ENCODE measurements at regions not wholly inside any gene's neighbourhood (a gene's known extent, or its start where the extent isn't known, plus 50 kb on each side); places are given as distances from the start of the nearest gene placed in this dataset.

GRCh38 chr1:228884615-228885566 lies 149.6 kb downstream of the RHOU start (continued):
- TF ChIP-seq MEF2D (CRISPR knock-in tag; IDR thresholded peaks at IDR 0.05) (peak; percentile 54; the same call in 1 of the 2 replicates), HMG20A (CRISPR knock-in tag; IDR thresholded peaks at IDR 0.05; ENCODE audit: borderline replicate concordance) (peak; percentile 82), ZNF567 (CRISPR knock-in tag; IDR thresholded peaks at IDR 0.05; ENCODE audit: borderline replicate concordance) (no peak), FOXJ3 (CRISPR knock-in tag; IDR thresholded peaks at IDR 0.05; ENCODE audit: borderline replicate concordance) (peak; percentile 87), ARNT2 (CRISPR knock-in tag; IDR thresholded peaks at IDR 0.05; ENCODE audit: low read depth) (no peak), ZNF460 (CRISPR knock-in tag; IDR thresholded peaks at IDR 0.05; ENCODE audit: borderline replicate concordance) (no peak), ZNF552 (CRISPR knock-in tag; IDR thresholded peaks at IDR 0.05; ENCODE audit: borderline replicate concordance) (no peak), PHF20 (CRISPR knock-in tag; IDR thresholded peaks at IDR 0.05) (no peak), SP140L (CRISPR knock-in tag; IDR thresholded peaks at IDR 0.05; ENCODE audit: borderline replicate concordance) (no peak), SRSF9 (IDR thresholded peaks at IDR 0.05; ENCODE audit: borderline replicate concordance, insufficient read depth, low read depth, low read length, poor library complexity, severe bottlenecking) (no peak), HNRNPUL1 (IDR thresholded peaks at IDR 0.05; ENCODE audit: low read depth, low read length) (no peak), NR2F6 (IDR thresholded peaks at IDR 0.05) (peak; percentile 68; the same call in 1 of the 2 replicates), NR2F6 (CRISPR knock-in tag; IDR thresholded peaks at IDR 0.05) (peak; percentile 64; the same call in 1 of the 2 replicates), THRA (CRISPR knock-in tag; IDR thresholded peaks at IDR 0.05; ENCODE audit: borderline replicate concordance) (peak; percentile 29; the same call in 1 of the 2 replicates), FOXP1 (IDR thresholded peaks at IDR 0.05) (peak; percentile 54; the same call in 1 of the 2 replicates), FOXP1 (CRISPR knock-in tag; IDR thresholded peaks at IDR 0.05) (peak; percentile 81; the same call in 1 of the 2 replicates), ZNF121 (CRISPR knock-in tag; IDR thresholded peaks at IDR 0.05) (peak; percentile 95), ATF2 (CRISPR knock-in tag; IDR thresholded peaks at IDR 0.05) (peak; percentile 37; the same call in 1 of the 2 replicates), AHDC1 (CRISPR knock-in tag; IDR thresholded peaks at IDR 0.05; ENCODE audit: borderline replicate concordance) (peak; percentile 84; the same call in 1 of the 2 replicates), TCF7L2 (IDR thresholded peaks at IDR 0.05; ENCODE audit: low read depth, low read length) (no peak)

All from HepG2 (cell line).